HepG2 (cell line): ENCODE measurements at regions not wholly inside any gene's neighbourhood (a gene's known extent, or its start where the extent isn't known, plus 50 kb on each side); places are given as distances from the start of the nearest gene placed in this dataset.

Experiments used
- ATAC-seq: fragments of 200-7000 bp; cut with Tn5 transposase; 3 replicates; pipeline ENCODE4 v1.9.1; 2020; ENCODE audit warnings: mild to moderate bottlenecking, moderate library complexity
- BruUV-seq: library from RNA; stranded (reverse); fragments of 400-500 nt; replicated peaks from 2 replicates; lab custom pipeline; 2021; lab: Mats Ljungman, UMichigan
- CTCF ChIA-PET: fragments of 300-600 bp; formaldehyde crosslinking; extraction: SDS; loops from one replicate; lab custom pipeline; 2021; ENCODE audit warnings: low total read pairs, inconsistent platforms, low intra/inter-chr PET ratio; lab: Yijun Ruan, JAX
- POLR2A ChIA-PET: fragments of 350-600 bp; sonication (Branson Sonifier 250); formaldehyde crosslinking; loops from one replicate; lab custom pipeline; 2020; ENCODE audit warnings: antibody characterized with exemption, inconsistent platforms; lab: Yijun Ruan, JAX
- DNase-seq: peaks from one replicate; pipeline ENCODE4 v3.0.0-alpha.2; 2015; ENCODE audit warnings: low spot score
- FAIRE-seq: peaks from 3 replicates; lab custom pipeline; 2011; peaks lifted over from hg19 to GRCh38; lab: Jason Lieb, UNC
- H2AFZ ChIP-seq: one replicate; pipeline ENCODE4 v1.6.1; 2011; ENCODE audit warnings: low read length, inconsistent platforms
- H3K27ac ChIP-seq: fragments of 300-600 bp; 3 replicates; pipeline ENCODE4 v1.8.0; 2011; ENCODE audit warnings: mixed run types, mild to moderate bottlenecking, mixed read lengths, low read length, inconsistent platforms; ENCODE audit not compliant: insufficient read depth; ENCODE audit errors: extremely low read length
- H3K27me3 ChIP-seq, 2 experiments: fragments of 200-600 bp in 1 of 2; 2 replicates in 1 of 2; 3 replicates in 1 of 2; pipeline versions ENCODE4 v1.6.0 to v1.8.0; 2011; ENCODE audit warnings: low read length in 2 of 2, mild to moderate bottlenecking in 2 of 2, moderate library complexity in 2 of 2, inconsistent platforms in 1 of 2; ENCODE audit not compliant: insufficient read depth in 2 of 2, control insufficient read depth in 1 of 2
- H3K36me3 ChIP-seq, 2 experiments: fragments of 200-600 bp in 1 of 2; replicated peaks in 1 of 2; 2 replicates in 1 of 2; 3 replicates in 1 of 2; pipeline versions ENCODE4 v1.5.1 to v1.8.0; 2011; ENCODE audit warnings: low read length in 2 of 2, inconsistent platforms in 1 of 2; ENCODE audit not compliant: insufficient read depth in 2 of 2, control insufficient read depth in 1 of 2
- H3K4me1 ChIP-seq: 2 replicates; pipeline ENCODE4 v1.5.1; 2012; ENCODE audit warnings: low read length, inconsistent platforms; ENCODE audit not compliant: insufficient read depth
- H3K4me2 ChIP-seq: 2 replicates; pipeline ENCODE4 v1.6.0; 2011; ENCODE audit warnings: low read depth, low read length, inconsistent platforms
- H3K4me3 ChIP-seq, 3 experiments: fragments of 200-600 bp in 1 of 3; sonication (generic), shearing (Covaris generic) in 1 of 3; replicated peaks in 1 of 3; 2 replicates each; pipeline ENCODE4 v1.5.1; 2011 to 2016; ENCODE audit warnings: low read length in 3 of 3, inconsistent platforms in 2 of 3, low read depth in 2 of 3, mild to moderate bottlenecking in 2 of 3, control low read depth in 1 of 3, mixed read lengths in 1 of 3; ENCODE audit not compliant: insufficient read depth in 1 of 3
- H3K79me2 ChIP-seq: one replicate; pipeline ENCODE4 v1.6.1; 2011; ENCODE audit warnings: low read length, inconsistent platforms; ENCODE audit not compliant: insufficient read depth
- H3K9ac ChIP-seq: 2 replicates; pipeline ENCODE4 v1.6.0; 2011; ENCODE audit warnings: mild to moderate bottlenecking, low read depth, low read length, inconsistent platforms; ENCODE audit not compliant: insufficient read depth
- H3K9me3 ChIP-seq: 2 replicates; pipeline ENCODE4 v1.5.1; 2012; ENCODE audit warnings: mild to moderate bottlenecking, low read length
- H4K20me1 ChIP-seq: 2 replicates; pipeline ENCODE4 v1.6.0; 2011; ENCODE audit warnings: inconsistent platforms, mild to moderate bottlenecking, low read length, moderate library complexity; ENCODE audit not compliant: insufficient read depth
- DNMT1 ChIP-seq: sonication (generic); formaldehyde crosslinking; IDR thresholded peaks from 2 replicates; pipeline ENCODE4 v1.5.1; 2020; ENCODE audit warnings: mild to moderate bottlenecking, missing genetic modification reagents
- DNMT3B ChIP-seq: conservative IDR thresholded peaks from 2 replicates; pipeline ENCODE4 v1.6.1; 2016; ENCODE audit warnings: missing biosample characterization, control low read depth
- FLYWCH1 ChIP-seq: sonication (generic); formaldehyde crosslinking; IDR thresholded peaks from 2 replicates; pipeline ENCODE4 v1.8.1; 2023; ENCODE audit warnings: mild to moderate bottlenecking, missing genetic modification reagents
- KDM5B ChIP-seq: sonication (generic); formaldehyde crosslinking; IDR thresholded peaks from 2 replicates; pipeline ENCODE4 v1.4.0; 2020; ENCODE audit warnings: missing genetic modification reagents, mild to moderate bottlenecking, borderline replicate concordance
- NCOA5 ChIP-seq: sonication (generic); formaldehyde crosslinking; IDR thresholded peaks from 2 replicates; pipeline ENCODE4 v1.4.0; 2020; ENCODE audit warnings: missing genetic modification reagents
- SIX1 ChIP-seq: sonication (generic); formaldehyde crosslinking; IDR thresholded peaks from 2 replicates; pipeline ENCODE4 v1.4.0; 2020; ENCODE audit warnings: missing genetic modification reagents, borderline replicate concordance
- SP5 ChIP-seq: IDR thresholded peaks from 2 replicates; pipeline ENCODE4 v1.6.1; 2016; ENCODE audit warnings: low read depth, borderline replicate concordance
- SPEN ChIP-seq: sonication (generic); formaldehyde crosslinking; IDR thresholded peaks from 2 replicates; pipeline ENCODE4 v1.5.1; 2020; ENCODE audit warnings: low read depth, mild to moderate bottlenecking, missing genetic modification reagents
- TEAD3 ChIP-seq: optimal IDR thresholded peaks from 2 replicates; pipeline ENCODE3; 2016; ENCODE audit warnings: borderline replicate concordance
- THAP11 ChIP-seq: IDR thresholded peaks from 2 replicates; pipeline ENCODE4 v1.6.1; 2016; ENCODE audit warnings: missing biosample characterization, missing genetic modification reagents
- ZNF3 ChIP-seq: IDR thresholded peaks from 2 replicates; pipeline ENCODE4 v1.7.0; 2017; ENCODE audit warnings: inconsistent platforms
- ZNF556 ChIP-seq: sonication (generic); formaldehyde crosslinking; IDR thresholded peaks from 2 replicates; pipeline ENCODE4 v1.4.0; 2020; ENCODE audit warnings: mild to moderate bottlenecking, missing genetic modification reagents, borderline replicate concordance
- ZNF563 ChIP-seq: sonication (generic); formaldehyde crosslinking; IDR thresholded peaks from 2 replicates; pipeline ENCODE4 v1.8.0; 2022; ENCODE audit warnings: mild to moderate bottlenecking, moderate library complexity, missing genetic modification reagents
- ZNF672 ChIP-seq: sonication (generic); formaldehyde crosslinking; IDR thresholded peaks from 2 replicates; pipeline ENCODE4 v1.8.1; 2022; ENCODE audit warnings: missing genetic modification reagents
- ZNF691 ChIP-seq: sonication (generic); formaldehyde crosslinking; IDR thresholded peaks from 2 replicates; pipeline ENCODE4 v1.4.0; 2020; ENCODE audit warnings: missing genetic modification reagents, low read depth, mild to moderate bottlenecking, borderline replicate concordance
- ZSCAN31 ChIP-seq: sonication (generic); formaldehyde crosslinking; IDR thresholded peaks from 2 replicates; pipeline ENCODE4 v1.5.0; 2020; ENCODE audit warnings: low read depth, mild to moderate bottlenecking, missing genetic modification reagents
- WGBS: methylation state at CpG from one replicate; pipeline ENCODE4 v1.1.6; 2017; ENCODE audit warnings: low lambda C conversion rate; 5-methylcytosine and 5-hydroxymethylcytosine counted together
- in situ Hi-C: cut with HindIII; loops from 2 replicates; pipeline ENCODE4 v1.10.0; 2017; ENCODE audit warnings: low pct_unique_long_range_greater_than_20kb; ENCODE audit not compliant: extremely low pct_ligation_motif_present
- intact Hi-C: fragments of 100-400 bp; cut with micrococcal nuclease; formaldehyde crosslinking; loops from one replicate; pipeline ENCODE4 v1.10.0; 2022; ENCODE audit not compliant: unreplicated experiment
- TF ChIP-seq, protein P1 (sequence below): IDR thresholded peaks from 2 replicates; pipeline ENCODE4 v1.6.1; 2018; ENCODE audit warnings: missing genetic modification reagents
- TF ChIP-seq, protein P2 (sequence below): sonication (generic); formaldehyde crosslinking; IDR thresholded peaks from 2 replicates; pipeline ENCODE4 v1.8.1; 2023; ENCODE audit warnings: missing genetic modification reagents, mild to moderate bottlenecking, borderline replicate concordance
- TF ChIP-seq, protein P3 (sequence below): sonication (generic); formaldehyde crosslinking; IDR thresholded peaks from 2 replicates; pipeline ENCODE4 v1.8.1; 2023; ENCODE audit warnings: mild to moderate bottlenecking, moderate library complexity, missing genetic modification reagents
- TF ChIP-seq, protein P4 (sequence below): sonication (generic); formaldehyde crosslinking; IDR thresholded peaks from 2 replicates; pipeline ENCODE4 v1.5.0; 2020; ENCODE audit warnings: missing genetic modification reagents

DNA sequence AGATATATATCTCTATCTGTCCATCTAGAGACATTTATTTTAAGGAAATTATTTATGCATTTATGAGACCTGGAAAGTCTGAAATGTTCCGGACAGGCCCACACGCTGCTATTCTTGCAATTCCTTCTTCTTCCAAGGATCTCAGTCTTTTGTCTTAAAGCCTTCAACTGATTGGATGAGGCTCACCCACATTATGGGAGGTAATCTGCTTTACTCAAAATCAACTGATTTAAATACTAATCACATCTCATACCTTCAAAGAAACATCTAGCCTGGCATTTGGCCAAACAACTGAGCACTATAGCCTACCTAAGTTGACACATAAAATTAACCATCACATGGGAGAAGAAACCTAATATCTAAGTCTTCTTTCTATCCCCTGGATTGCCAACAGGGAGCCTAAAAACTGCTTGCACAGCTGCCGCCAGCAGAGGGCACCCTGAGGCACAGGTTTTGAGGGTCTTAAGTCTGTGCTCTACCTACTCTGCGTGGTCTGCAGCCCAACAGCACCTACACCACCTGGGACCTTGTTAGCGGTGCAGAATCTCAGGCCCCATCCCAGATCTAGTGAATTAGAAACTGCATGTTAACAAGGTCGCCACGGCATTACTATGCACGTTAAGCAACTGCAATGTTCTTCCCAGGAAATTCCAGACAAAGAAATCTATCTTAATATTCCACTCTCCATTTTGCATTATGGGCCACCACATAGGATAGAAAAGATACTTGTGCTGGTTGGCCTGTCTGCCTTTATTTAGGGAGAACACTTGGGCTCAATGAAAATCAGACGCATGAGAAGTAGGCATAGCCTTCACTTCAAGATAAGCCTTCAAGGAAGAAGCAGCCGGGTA, 249.7 kb downstream of the FOXG1 start:
- no peaks in the 10 kb centered on the region for H3K79me2 ChIP-seq
- POLR2A ChIA-PET: interaction anchor here (1.4 kb wide), 1 partner anchor 12 kb away, joined by 3 read pairs; no protein-coding TSS in a partner anchor
- WGBS: 16% methylated on average over 10 of the region's 10 CpGs
- H2AFZ ChIP-seq: no peak overlapping the region
- ATAC-seq (peak; percentile 99), FAIRE-seq (peak; percentile 76), DNase-seq (peak; percentile 78)
- no TSS peak for BruUV-seq
- H3K36me3 ChIP-seq: no peaks in the 10 kb centered on the region
- H3K27me3 ChIP-seq: no peaks in the 10 kb centered on the region
- no peak overlapping the region for H3K9ac ChIP-seq
- intact Hi-C loops (loop anchor here (1.0 to 5.0 kb wide), 7 partner anchors 71 to 1198 kb away; no protein-coding TSS in a partner anchor), in situ Hi-C loops (loop anchor here (10.0 kb wide), 1 partner anchor 1199 kb away; no protein-coding TSS in a partner anchor)
- H3K4me1 ChIP-seq: no peaks in the 10 kb centered on the region
- CTCF ChIA-PET: interaction anchor here (0.9 to 3.7 kb wide), 9 partner anchors 51 to 1198 kb away, joined by 3 to 48 read pairs (median 3); no protein-coding TSS in a partner anchor
- peaks cover 10% of the 10 kb centered on the region for H3K9me3 ChIP-seq
- H4K20me1 ChIP-seq: no peaks in the 10 kb centered on the region
- no peak overlapping the region for H3K4me2 ChIP-seq
- H3K27ac ChIP-seq: no peak overlapping the region
- H3K4me3 ChIP-seq: no peak overlapping the region
- TF ChIP-seq DNMT1 (CRISPR knock-in tag): no peak
- TF ChIP-seq, protein P1, sequence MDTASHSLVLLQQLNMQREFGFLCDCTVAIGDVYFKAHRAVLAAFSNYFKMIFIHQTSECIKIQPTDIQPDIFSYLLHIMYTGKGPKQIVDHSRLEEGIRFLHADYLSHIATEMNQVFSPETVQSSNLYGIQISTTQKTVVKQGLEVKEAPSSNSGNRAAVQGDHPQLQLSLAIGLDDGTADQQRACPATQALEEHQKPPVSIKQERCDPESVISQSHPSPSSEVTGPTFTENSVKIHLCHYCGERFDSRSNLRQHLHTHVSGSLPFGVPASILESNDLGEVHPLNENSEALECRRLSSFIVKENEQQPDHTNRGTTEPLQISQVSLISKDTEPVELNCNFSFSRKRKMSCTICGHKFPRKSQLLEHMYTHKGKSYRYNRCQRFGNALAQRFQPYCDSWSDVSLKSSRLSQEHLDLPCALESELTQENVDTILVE (CRISPR knock-in tag): peak; percentile 73; the same call in 1 of the 2 replicates
- 0 out of 2 replicates have a peak, but pooled peaks have one; percentile 49 for TF ChIP-seq ZNF3
- TF ChIP-seq ZNF691 (CRISPR knock-in tag): 0 out of 2 replicates have a peak, but pooled peaks have one; percentile 38
- no peak for TF ChIP-seq FLYWCH1
- no peak for TF ChIP-seq ZNF563 (CRISPR knock-in tag)
- no peak for TF ChIP-seq NCOA5
- TF ChIP-seq SP5 (CRISPR knock-in tag): no peak
- TF ChIP-seq, protein P2, sequence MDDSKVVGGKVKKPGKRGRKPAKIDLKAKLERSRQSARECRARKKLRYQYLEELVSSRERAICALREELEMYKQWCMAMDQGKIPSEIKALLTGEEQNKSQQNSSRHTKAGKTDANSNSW (CRISPR knock-in tag): no peak
- peak; percentile 64; the same call in 1 of the 2 replicates for TF ChIP-seq ZSCAN31
- TF ChIP-seq ZNF672 (CRISPR knock-in tag): no peak
- TF ChIP-seq SPEN (CRISPR knock-in tag): peak; percentile 75
- TF ChIP-seq SIX1 (CRISPR knock-in tag): peak; percentile 42; the same call in 1 of the 2 replicates
- TF ChIP-seq DNMT3B: peak; percentile 80; the same call in 1 of the 2 replicates
- no peak for TF ChIP-seq KDM5B (CRISPR knock-in tag)
- TF ChIP-seq, protein P3, sequence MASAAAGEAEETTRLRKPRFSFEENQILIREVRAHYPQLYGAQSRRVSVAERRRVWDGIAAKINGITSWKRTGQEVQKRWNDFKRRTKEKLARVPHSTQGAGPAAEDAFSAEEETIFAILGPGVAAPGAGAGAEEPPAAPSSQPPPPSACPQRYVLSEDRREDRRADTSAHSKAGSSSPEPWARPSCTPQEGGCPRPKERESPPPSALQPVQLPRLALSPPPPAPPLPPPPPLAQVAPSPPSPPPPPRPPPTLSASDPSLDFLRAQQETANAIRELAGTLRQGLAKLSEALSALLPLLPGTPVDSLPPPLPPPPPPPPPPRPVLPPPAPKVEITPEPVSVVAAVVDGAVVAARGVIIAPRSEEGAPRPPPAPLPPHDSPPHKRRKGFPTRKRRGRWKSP: 0 out of 2 replicates have a peak, but pooled peaks have one; percentile 26
- TF ChIP-seq THAP11 (CRISPR knock-in tag): no peak
- TF ChIP-seq TEAD3 (CRISPR knock-in tag): no peak
- TF ChIP-seq, protein P4, sequence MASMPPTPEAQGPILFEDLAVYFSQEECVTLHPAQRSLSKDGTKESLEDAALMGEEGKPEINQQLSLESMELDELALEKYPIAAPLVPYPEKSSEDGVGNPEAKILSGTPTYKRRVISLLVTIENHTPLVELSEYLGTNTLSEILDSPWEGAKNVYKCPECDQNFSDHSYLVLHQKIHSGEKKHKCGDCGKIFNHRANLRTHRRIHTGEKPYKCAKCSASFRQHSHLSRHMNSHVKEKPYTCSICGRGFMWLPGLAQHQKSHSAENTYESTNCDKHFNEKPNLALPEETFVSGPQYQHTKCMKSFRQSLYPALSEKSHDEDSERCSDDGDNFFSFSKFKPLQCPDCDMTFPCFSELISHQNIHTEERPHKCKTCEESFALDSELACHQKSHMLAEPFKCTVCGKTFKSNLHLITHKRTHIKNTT (CRISPR knock-in tag): no peak
- TF ChIP-seq ZNF556 (CRISPR knock-in tag): 0 out of 2 replicates have a peak, but pooled peaks have one; percentile 34
